Ureter (tissue), 1 donor: ENCODE measurements at regions not wholly inside any gene's neighbourhood (a gene's known extent, or its start where the extent isn't known, plus 50 kb on each side); places are given as distances from the start of the nearest gene placed in this dataset.
A peak's percentile ranks its signal among the peaks of the same experiment; 100 is the strongest.

Source experiments
- DNase-seq: peaks from one replicate; pipeline ENCODE4 v3.0.0-alpha.2; 2020; ENCODE audit warnings: low spot score
- donor health status: DM: yes; HTN: yes; CAD: no.

GRCh38 chr6:105494688-105495087, 91.8 kb upstream of the PREP start:
- no peak for DNase-seq

GRCh38 chr6:105493736-105494135, 90.9 kb upstream of the PREP start:
- no peak for DNase-seq

GRCh38 chr6:105492706-105493673, 90.1 kb upstream of the PREP start:
- no peak for DNase-seq

GRCh38 chr6:105489216-105489530, 86.3 kb upstream of the PREP start:
- DNase-seq, result no peak

GRCh38 chr6:105488516-105489215, 85.8 kb upstream of the PREP start:
- no peak for DNase-seq

GRCh38 chr6:105487040-105487790, 84.3 kb upstream of the PREP start:
- DNase-seq, result no peak

- no peak for DNase-seq
Measured at GRCh38 chr6:105485456-105485855, 82.6 kb upstream of the PREP start.

- DNase-seq, result no peak
Measured at GRCh38 chr6:105484238-105485161, 81.6 kb upstream of the PREP start.

- no peak for DNase-seq
Measured at GRCh38 chr6:105483492-105483891, 80.6 kb upstream of the PREP start.

- no peak for DNase-seq
Measured at GRCh38 chr6:105482921-105483320, 80.0 kb upstream of the PREP start.

- DNase-seq, result peak; percentile 49
Measured at GRCh38 chr6:105482227-105482844, 79.5 kb upstream of the PREP start.

- DNase-seq, result no peak
Measured at GRCh38 chr6:105476978-105477377, 74.1 kb upstream of the PREP start.

- no peak for DNase-seq
Measured at GRCh38 chr6:105474234-105474633, 71.4 kb upstream of the PREP start.

- no peak for DNase-seq
Measured at GRCh38 chr6:105469946-105470345, 67.1 kb upstream of the PREP start.

- no peak for DNase-seq
Measured at GRCh38 chr6:105468850-105469249, 66.0 kb upstream of the PREP start.

- no peak for DNase-seq
Measured at GRCh38 chr6:105460860-105461259, 58.0 kb upstream of the PREP start.

GRCh38 chr6:105459864-105460263, 57.0 kb upstream of the PREP start:
- no peak for DNase-seq

- no peak for DNase-seq
Measured at GRCh38 chr6:105459049-105459448, 56.2 kb upstream of the PREP start.

GRCh38 chr6:105458551-105458950, 55.7 kb upstream of the PREP start:
- DNase-seq, result no peak

- DNase-seq, result no peak
Measured at GRCh38 chr6:105458084-105458483, 55.2 kb upstream of the PREP start.

- DNase-seq, result no peak
Measured at GRCh38 chr6:105453968-105454367, 51.1 kb upstream of the PREP start.
